ENCODE measurements at regions not wholly inside any gene's neighbourhood (a gene's known extent, or its start where the extent isn't known, plus 50 kb on each side); places are given as distances from the start of the nearest gene placed in this dataset.

DNA sequence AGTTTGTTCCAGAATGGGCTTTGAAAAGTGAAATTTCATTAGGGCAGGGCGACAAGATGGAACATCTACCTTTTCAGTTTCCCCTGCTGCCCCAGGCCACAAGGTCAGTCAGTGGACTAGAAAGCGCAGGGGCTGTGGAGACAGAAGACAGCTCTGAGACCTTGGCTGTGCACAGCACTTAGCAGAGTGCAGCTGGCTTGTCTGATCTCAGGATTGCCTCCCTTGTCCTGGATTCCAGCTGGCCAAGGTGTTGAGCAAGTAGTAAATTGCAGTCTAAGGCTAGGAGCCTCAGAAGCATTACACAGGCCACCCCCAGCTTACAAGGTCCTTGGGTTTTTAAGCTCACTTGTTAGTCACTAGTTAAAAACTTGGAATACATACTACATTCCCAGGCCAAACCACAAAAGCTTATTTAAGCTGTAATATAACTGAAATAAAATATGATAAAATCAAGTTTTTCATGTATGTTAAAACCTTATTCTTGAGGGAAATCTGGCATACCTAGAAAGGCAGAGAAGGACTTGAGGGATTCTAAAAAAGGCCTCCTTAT is 67.3 kb upstream of the NPY start:
- in situ Hi-C loops (cut with MboI; ENCODE audit: low sequenced_read_pairs): no loop called here
- Histone ChIP-seq H3K4ac (ENCODE audit: low read depth, low read length) (no peak overlapping the region), H4K5ac (ENCODE audit: low read depth, low read length) (no peak overlapping the region), H3K27ac (ENCODE audit: insufficient read depth, low read length) (no peak overlapping the region), H4K20me1 (ENCODE audit: insufficient read depth, low read length) (no peaks in the 10 kb centered on the region), H3K56ac (ENCODE audit: extremely low read depth, insufficient read depth, low read length) (no peak overlapping the region), H3K9me3 (ENCODE audit: control insufficient read depth, insufficient read depth, low read length) (no peaks in the 10 kb centered on the region), H4K8ac (ENCODE audit: low read depth in 2 of 2, low read length in 2 of 2) (no peak overlapping the region), H2AK9ac (replicated peaks; ENCODE audit: low read depth, low read length, poor library complexity) (no peak overlapping the region), H3K4me2 (ENCODE audit: low read depth, low read length) (no peak overlapping the region), H3K79me1 (ENCODE audit: low read depth in 1 of 2, low read length in 2 of 2) (no peaks in the 10 kb centered on the region), H3K9me1 (ENCODE audit: insufficient read depth, low read length) (no peaks in the 10 kb centered on the region), H2BK120ac (ENCODE audit: low read depth, low read length) (no peak overlapping the region), H3K9ac (ENCODE audit: low read depth, low read length) (no peak overlapping the region), H2BK15ac (ENCODE audit: low read depth, low read length) (no peak overlapping the region), H3K18ac (ENCODE audit: low read depth, low read length) (no peak overlapping the region), H2AK5ac (ENCODE audit: low read depth, low read length) (no peak overlapping the region), H2BK20ac (ENCODE audit: low read depth, low read length) (no peak overlapping the region), H4K91ac (ENCODE audit: insufficient read depth, low read depth, low read length) (no peak overlapping the region), H2BK5ac (ENCODE audit: low read depth, low read length, poor library complexity, severe bottlenecking) (no peak overlapping the region), H3K27me3 (ENCODE audit: control insufficient read depth, insufficient read depth, low read length) (no peaks in the 10 kb centered on the region), H2AFZ (replicated peaks; ENCODE audit: low read length, poor library complexity) (no peak overlapping the region), H3K36me3 (ENCODE audit: control insufficient read depth, insufficient read depth, low read length) (no peaks in the 10 kb centered on the region), H3K4me3 (ENCODE audit: insufficient read depth, low read depth, low read length) (no peak overlapping the region), H3K4me1 (ENCODE audit: control insufficient read depth, insufficient read depth, low read length) (no peaks in the 10 kb centered on the region), H3K23ac (ENCODE audit: low read depth, low read length) (no peak overlapping the region), H3K14ac (replicated peaks; ENCODE audit: low read depth, low read length) (no peak overlapping the region)
- DNase-seq (peak; percentile 13), ATAC-seq (ENCODE audit: low read depth) (no peak)
- BruUV-seq (replicated peaks): no TSS peak
- dilution Hi-C loops (cut with HindIII; ENCODE audit: low sequenced_read_pairs, unreplicated experiment): no loop called here
- no CpG with 5 or more reads among the region's 2 CpGs for WGBS, 2 experiments (ENCODE audit: extremely low coverage in 2 of 2, insufficient read length in 1 of 2)
- TF ChIP-seq BHLHE40 (IDR thresholded peaks at IDR 0.05; ENCODE audit: low read depth, low read length): no peak
- TF ChIP-seq CEBPB (IDR thresholded peaks at IDR 0.05; ENCODE audit: low read depth, low read length): no peak
- TF ChIP-seq NFE2L2 (IDR thresholded peaks at IDR 0.05; ENCODE audit: low read depth, low read length): no peak
- CTCF ChIA-PET: no interaction called here
- POLR2A ChIA-PET (ENCODE audit: unreplicated experiment): no interaction called here
- intact Hi-C loops (cut with micrococcal nuclease): no loop called here

Data from IMR-90 (cell line).